HepG2 (cell line): ENCODE measurements at regions not wholly inside any gene's neighbourhood (a gene's known extent, or its start where the extent isn't known, plus 50 kb on each side); places are given as distances from the start of the nearest gene placed in this dataset.

Experiments used
- ATAC-seq: fragments of 200-7000 bp; cut with Tn5 transposase; 3 replicates; pipeline ENCODE4 v1.9.1; 2020; ENCODE audit warnings: mild to moderate bottlenecking, moderate library complexity
- BruUV-seq: library from RNA; stranded (reverse); fragments of 400-500 nt; replicated peaks from 2 replicates; lab custom pipeline; 2021; lab: Mats Ljungman, UMichigan
- CTCF ChIA-PET: fragments of 300-600 bp; formaldehyde crosslinking; extraction: SDS; loops from one replicate; lab custom pipeline; 2021; ENCODE audit warnings: low total read pairs, inconsistent platforms, low intra/inter-chr PET ratio; lab: Yijun Ruan, JAX
- POLR2A ChIA-PET: fragments of 350-600 bp; sonication (Branson Sonifier 250); formaldehyde crosslinking; loops from one replicate; lab custom pipeline; 2020; ENCODE audit warnings: antibody characterized with exemption, inconsistent platforms; lab: Yijun Ruan, JAX
- DNase-seq: peaks from one replicate; pipeline ENCODE4 v3.0.0-alpha.2; 2015; ENCODE audit warnings: low spot score
- FAIRE-seq: peaks from 3 replicates; lab custom pipeline; 2011; peaks lifted over from hg19 to GRCh38; lab: Jason Lieb, UNC
- H2AFZ ChIP-seq: one replicate; pipeline ENCODE4 v1.6.1; 2011; ENCODE audit warnings: low read length, inconsistent platforms
- H3K27ac ChIP-seq: fragments of 300-600 bp; 3 replicates; pipeline ENCODE4 v1.8.0; 2011; ENCODE audit warnings: mixed run types, mild to moderate bottlenecking, mixed read lengths, low read length, inconsistent platforms; ENCODE audit not compliant: insufficient read depth; ENCODE audit errors: extremely low read length
- H3K27me3 ChIP-seq, 2 experiments: fragments of 200-600 bp in 1 of 2; 2 replicates in 1 of 2; 3 replicates in 1 of 2; pipeline versions ENCODE4 v1.6.0 to v1.8.0; 2011; ENCODE audit warnings: low read length in 2 of 2, mild to moderate bottlenecking in 2 of 2, moderate library complexity in 2 of 2, inconsistent platforms in 1 of 2; ENCODE audit not compliant: insufficient read depth in 2 of 2, control insufficient read depth in 1 of 2
- H3K36me3 ChIP-seq, 2 experiments: fragments of 200-600 bp in 1 of 2; replicated peaks in 1 of 2; 2 replicates in 1 of 2; 3 replicates in 1 of 2; pipeline versions ENCODE4 v1.5.1 to v1.8.0; 2011; ENCODE audit warnings: low read length in 2 of 2, inconsistent platforms in 1 of 2; ENCODE audit not compliant: insufficient read depth in 2 of 2, control insufficient read depth in 1 of 2
- H3K4me1 ChIP-seq: 2 replicates; pipeline ENCODE4 v1.5.1; 2012; ENCODE audit warnings: low read length, inconsistent platforms; ENCODE audit not compliant: insufficient read depth
- H3K4me2 ChIP-seq: 2 replicates; pipeline ENCODE4 v1.6.0; 2011; ENCODE audit warnings: low read depth, low read length, inconsistent platforms
- H3K4me3 ChIP-seq, 3 experiments: fragments of 200-600 bp in 1 of 3; sonication (generic), shearing (Covaris generic) in 1 of 3; replicated peaks in 1 of 3; 2 replicates each; pipeline ENCODE4 v1.5.1; 2011 to 2016; ENCODE audit warnings: low read length in 3 of 3, inconsistent platforms in 2 of 3, low read depth in 2 of 3, mild to moderate bottlenecking in 2 of 3, control low read depth in 1 of 3, mixed read lengths in 1 of 3; ENCODE audit not compliant: insufficient read depth in 1 of 3
- H3K79me2 ChIP-seq: one replicate; pipeline ENCODE4 v1.6.1; 2011; ENCODE audit warnings: low read length, inconsistent platforms; ENCODE audit not compliant: insufficient read depth
- H3K9ac ChIP-seq: 2 replicates; pipeline ENCODE4 v1.6.0; 2011; ENCODE audit warnings: mild to moderate bottlenecking, low read depth, low read length, inconsistent platforms; ENCODE audit not compliant: insufficient read depth
- H3K9me3 ChIP-seq: 2 replicates; pipeline ENCODE4 v1.5.1; 2012; ENCODE audit warnings: mild to moderate bottlenecking, low read length
- H4K20me1 ChIP-seq: 2 replicates; pipeline ENCODE4 v1.6.0; 2011; ENCODE audit warnings: inconsistent platforms, mild to moderate bottlenecking, low read length, moderate library complexity; ENCODE audit not compliant: insufficient read depth
- E2F1 ChIP-seq: sonication (generic); formaldehyde crosslinking; IDR thresholded peaks from 2 replicates; pipeline ENCODE4 v1.5.0; 2020; ENCODE audit warnings: missing genetic modification reagents
- JARID2 ChIP-seq: sonication (generic); formaldehyde crosslinking; IDR thresholded peaks from 2 replicates; pipeline ENCODE4 v1.8.1; 2023; ENCODE audit warnings: missing genetic modification reagents, inconsistent platforms; ENCODE audit not compliant: insufficient replicate concordance
- NFIC ChIP-seq: IDR thresholded peaks from 2 replicates; pipeline ENCODE4 v1.6.1; 2012; ENCODE audit warnings: mild to moderate bottlenecking, low read length, inconsistent platforms
- SCMH1 ChIP-seq: sonication (generic); formaldehyde crosslinking; IDR thresholded peaks from 2 replicates; pipeline ENCODE4 v1.9.0; 2021; ENCODE audit warnings: missing genetic modification reagents, mild to moderate bottlenecking, borderline replicate concordance
- SRSF4 ChIP-seq: fragments of 200-400 bp; formaldehyde crosslinking; IDR thresholded peaks from one replicate; pipeline ENCODE4 v1.6.1; 2018; ENCODE audit warnings: mild to moderate bottlenecking, low read depth, low read length, moderate library complexity; ENCODE audit not compliant: poor library complexity, severe bottlenecking
- THAP8 ChIP-seq: sonication (generic); formaldehyde crosslinking; IDR thresholded peaks from 2 replicates; pipeline ENCODE4 v1.5.1; 2020; ENCODE audit warnings: missing genetic modification reagents, mild to moderate bottlenecking, borderline replicate concordance
- ZBTB26 ChIP-seq: IDR thresholded peaks from 2 replicates; pipeline ENCODE4 v1.6.1; 2016; ENCODE audit warnings: missing compliant biosample characterization, missing genetic modification reagents, borderline replicate concordance
- ZBTB42 ChIP-seq: sonication (generic); formaldehyde crosslinking; IDR thresholded peaks from 2 replicates; pipeline ENCODE4 v1.5.0; 2020; ENCODE audit warnings: mild to moderate bottlenecking, missing genetic modification reagents
- ZNF235 ChIP-seq: sonication (generic); formaldehyde crosslinking; IDR thresholded peaks from 2 replicates; pipeline ENCODE4 v1.8.1; 2023; ENCODE audit warnings: mild to moderate bottlenecking, missing genetic modification reagents, borderline replicate concordance
- ZNF329 ChIP-seq: sonication (generic); formaldehyde crosslinking; IDR thresholded peaks from 2 replicates; pipeline ENCODE4 v1.9.0; 2021; ENCODE audit warnings: low read depth, mild to moderate bottlenecking, missing genetic modification reagents
- ZNF639 ChIP-seq: conservative IDR thresholded peaks from 2 replicates; pipeline ENCODE4 v1.6.1; 2018; ENCODE audit warnings: missing genetic modification reagents
- ZNF678 ChIP-seq: sonication (generic); formaldehyde crosslinking; IDR thresholded peaks from 2 replicates; pipeline ENCODE4 v1.4.0; 2020; ENCODE audit warnings: mild to moderate bottlenecking, missing genetic modification reagents
- ZSCAN9 ChIP-seq: IDR thresholded peaks from 2 replicates; pipeline ENCODE4 v1.6.1; 2016; ENCODE audit warnings: borderline replicate concordance
- WGBS: methylation state at CpG from one replicate; pipeline ENCODE4 v1.1.6; 2017; ENCODE audit warnings: low lambda C conversion rate; 5-methylcytosine and 5-hydroxymethylcytosine counted together
- in situ Hi-C: cut with HindIII; loops from 2 replicates; pipeline ENCODE4 v1.10.0; 2017; ENCODE audit warnings: low pct_unique_long_range_greater_than_20kb; ENCODE audit not compliant: extremely low pct_ligation_motif_present
- intact Hi-C: fragments of 100-400 bp; cut with micrococcal nuclease; formaldehyde crosslinking; loops from one replicate; pipeline ENCODE4 v1.10.0; 2022; ENCODE audit not compliant: unreplicated experiment

- no peak for TF ChIP-seq THAP8
- TF ChIP-seq E2F1 (CRISPR knock-in tag) = no peak
- no peak for TF ChIP-seq NFIC
- no peak for TF ChIP-seq ZNF639 (CRISPR knock-in tag)
- TF ChIP-seq ZSCAN9 (CRISPR knock-in tag) = no peak
- TF ChIP-seq ZBTB42 = no peak
- TF ChIP-seq SRSF4 = no peak
- no peak for TF ChIP-seq JARID2
- no peak for TF ChIP-seq ZBTB26 (CRISPR knock-in tag)
- no peak for TF ChIP-seq ZNF329 (CRISPR knock-in tag)
- no peak for TF ChIP-seq ZNF678 (CRISPR knock-in tag)
- no peak for TF ChIP-seq SCMH1
- no peak for TF ChIP-seq ZNF235 (CRISPR knock-in tag)
- in situ Hi-C loops = no loop called here
- ChIA-PET CTCF (no interaction called here), POLR2A (no interaction called here)
- Histone ChIP-seq H3K9ac (no peak overlapping the region), H3K36me3 (no peaks in the 10 kb centered on the region), H2AFZ (no peak overlapping the region), H3K4me2 (no peak overlapping the region), H3K27me3 (no peaks in the 10 kb centered on the region; a peak in 1 of 5 replicates), H3K4me1 (peaks cover 22% of the 10 kb centered on the region), H3K9me3 (no peaks in the 10 kb centered on the region), H3K27ac (no peak overlapping the region), H4K20me1 (no peaks in the 10 kb centered on the region), H3K4me3 (no peak overlapping the region), H3K79me2 (no peaks in the 10 kb centered on the region)
- ATAC-seq (no peak), FAIRE-seq (no peak), DNase-seq (no peak)
- no TSS peak for BruUV-seq
- WGBS = 22% methylated on average over 6 of the region's 6 CpGs
- intact Hi-C loops = no loop called here
Measured at GRCh38 chr6:134676307-134677281, 273.3 kb downstream of the ALDH8A1 start.
